Mammary epithelial cell (primary cell): ENCODE measurements at regions not wholly inside any gene's neighbourhood (a gene's known extent, or its start where the extent isn't known, plus 50 kb on each side); places are given as distances from the start of the nearest gene placed in this dataset.

Experiments used
- EZH2 ChIP-seq: IDR thresholded peaks from 2 replicates; pipeline ENCODE4 v1.6.1; 2012; ENCODE audit warnings: low read length, inconsistent platforms, borderline replicate concordance
- TF ChIP-seq, protein P1 (sequence below), 2 donors: IDR thresholded peaks in 1 of 2; conservative IDR thresholded peaks in 1 of 2; 2 replicates each; pipeline ENCODE4 v1.5.1; 2011 to 2012; ENCODE audit warnings: inconsistent platforms in 2 of 2, low read length in 2 of 2, mild to moderate bottlenecking in 2 of 2, control low read depth in 1 of 2, low read depth in 1 of 2; ENCODE audit not compliant: insufficient read depth in 1 of 2; ENCODE audit errors: extremely low read depth in 1 of 2

DNA sequence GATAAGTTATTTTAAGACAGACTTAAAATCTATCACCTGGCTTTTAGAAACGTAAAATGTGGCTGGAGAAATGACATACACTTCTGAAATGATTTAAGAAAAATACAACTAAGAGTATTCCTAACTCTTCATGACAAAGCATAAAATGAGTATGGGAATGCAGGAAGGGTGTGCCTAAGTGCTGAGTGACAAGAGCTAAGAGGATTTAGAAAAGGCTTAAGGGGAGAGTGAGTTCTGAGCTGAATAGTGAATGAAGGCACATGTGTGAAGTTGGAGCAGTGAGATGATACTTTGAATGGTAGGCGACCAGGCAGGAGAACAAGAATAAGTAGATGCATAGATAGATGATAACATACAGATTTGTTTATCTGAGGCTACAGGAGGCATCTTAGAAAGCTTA, 458.3 kb upstream of the TENM3 start:
- TF ChIP-seq, protein P1, sequence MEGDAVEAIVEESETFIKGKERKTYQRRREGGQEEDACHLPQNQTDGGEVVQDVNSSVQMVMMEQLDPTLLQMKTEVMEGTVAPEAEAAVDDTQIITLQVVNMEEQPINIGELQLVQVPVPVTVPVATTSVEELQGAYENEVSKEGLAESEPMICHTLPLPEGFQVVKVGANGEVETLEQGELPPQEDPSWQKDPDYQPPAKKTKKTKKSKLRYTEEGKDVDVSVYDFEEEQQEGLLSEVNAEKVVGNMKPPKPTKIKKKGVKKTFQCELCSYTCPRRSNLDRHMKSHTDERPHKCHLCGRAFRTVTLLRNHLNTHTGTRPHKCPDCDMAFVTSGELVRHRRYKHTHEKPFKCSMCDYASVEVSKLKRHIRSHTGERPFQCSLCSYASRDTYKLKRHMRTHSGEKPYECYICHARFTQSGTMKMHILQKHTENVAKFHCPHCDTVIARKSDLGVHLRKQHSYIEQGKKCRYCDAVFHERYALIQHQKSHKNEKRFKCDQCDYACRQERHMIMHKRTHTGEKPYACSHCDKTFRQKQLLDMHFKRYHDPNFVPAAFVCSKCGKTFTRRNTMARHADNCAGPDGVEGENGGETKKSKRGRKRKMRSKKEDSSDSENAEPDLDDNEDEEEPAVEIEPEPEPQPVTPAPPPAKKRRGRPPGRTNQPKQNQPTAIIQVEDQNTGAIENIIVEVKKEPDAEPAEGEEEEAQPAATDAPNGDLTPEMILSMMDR (conservative IDR thresholded peaks at IDR 0.05 in 1 of 2, IDR thresholded peaks at IDR 0.05 in 1 of 2; ENCODE audit: extremely low read depth in 1 of 2, insufficient read depth in 1 of 2, low read depth in 1 of 2, low read length in 2 of 2) = no peak
- no peak for TF ChIP-seq EZH2
